ENCODE measurements at regions not wholly inside any gene's neighbourhood (a gene's known extent, or its start where the extent isn't known, plus 50 kb on each side); places are given as distances from the start of the nearest gene placed in this dataset.

DNA sequence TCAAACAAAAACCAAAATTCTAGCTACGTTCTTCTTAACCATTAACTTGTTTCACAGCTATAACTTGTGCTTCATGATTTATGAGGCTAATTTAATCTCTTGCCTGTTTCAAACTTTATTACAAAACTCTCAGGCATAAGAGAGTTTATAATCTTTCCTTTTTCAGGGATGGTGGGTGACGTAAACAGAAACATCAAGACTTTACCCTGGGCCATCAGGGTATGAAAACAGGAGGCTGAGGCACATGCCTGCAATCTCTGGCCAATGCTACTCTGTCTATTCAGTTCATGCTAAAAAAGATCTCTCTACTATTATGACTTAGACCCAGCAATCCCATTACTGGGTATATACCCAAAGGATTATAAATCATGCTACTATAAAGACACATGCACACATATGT is 55.9 kb upstream of the VWC2 start:
- H3K9ac ChIP-seq (ENCODE audit: low read length), result no peak overlapping the region
- no peaks in the 10 kb centered on the region for H3K36me3 ChIP-seq (ENCODE audit: insufficient read depth, low read length)
- no peaks in the 10 kb centered on the region for H3K4me1 ChIP-seq (ENCODE audit: low read length)
- H3K27ac ChIP-seq (ENCODE audit: low read length), result no peak overlapping the region
- 0 out of 2 replicates have a peak, but pooled peaks cover 2% of the 10 kb centered on the region for H3K27me3 ChIP-seq (ENCODE audit: low read length)
- no peaks in the 10 kb centered on the region for H3K9me2 ChIP-seq (replicated peaks; ENCODE audit: insufficient read depth, low read length)
- H3K9me3 ChIP-seq (ENCODE audit: low read length), result no peaks in the 10 kb centered on the region
- no peak overlapping the region for H3K4me3 ChIP-seq (ENCODE audit: low read length)
- H3K79me2 ChIP-seq (ENCODE audit: low read length), result no peaks in the 10 kb centered on the region
- H3K4me2 ChIP-seq (ENCODE audit: low read depth, low read length, poor library complexity, severe bottlenecking), result no peak overlapping the region
- no peaks in the 10 kb centered on the region for H4K20me1 ChIP-seq (ENCODE audit: insufficient read depth, low read depth, low read length)
- no peak overlapping the region for H2AFZ ChIP-seq (ENCODE audit: low read length)
- no peak for DNase-seq

- Histone ChIP-seq H3K4me2 (ENCODE audit: low read depth, low read length, poor library complexity, severe bottlenecking) (no peak overlapping the region), H3K9me3 (ENCODE audit: low read length) (no peaks in the 10 kb centered on the region), H3K9ac (ENCODE audit: low read length) (no peak overlapping the region), H4K20me1 (ENCODE audit: insufficient read depth, low read depth, low read length) (no peaks in the 10 kb centered on the region), H3K36me3 (ENCODE audit: insufficient read depth, low read length) (no peaks in the 10 kb centered on the region), H3K27ac (ENCODE audit: low read length) (no peak overlapping the region), H3K9me2 (replicated peaks; ENCODE audit: insufficient read depth, low read length) (no peaks in the 10 kb centered on the region), H3K79me2 (ENCODE audit: low read length) (no peaks in the 10 kb centered on the region), H3K4me3 (ENCODE audit: low read length) (no peak overlapping the region), H3K27me3 (ENCODE audit: low read length) (0 out of 2 replicates have a peak, but pooled peaks cover 2% of the 10 kb centered on the region), H2AFZ (ENCODE audit: low read length) (no peak overlapping the region), H3K4me1 (ENCODE audit: low read length) (no peaks in the 10 kb centered on the region)
- no peak for DNase-seq
Observed at GRCh38 chr7:49718760-49719159, 54.7 kb upstream of the VWC2 start.

DNA sequence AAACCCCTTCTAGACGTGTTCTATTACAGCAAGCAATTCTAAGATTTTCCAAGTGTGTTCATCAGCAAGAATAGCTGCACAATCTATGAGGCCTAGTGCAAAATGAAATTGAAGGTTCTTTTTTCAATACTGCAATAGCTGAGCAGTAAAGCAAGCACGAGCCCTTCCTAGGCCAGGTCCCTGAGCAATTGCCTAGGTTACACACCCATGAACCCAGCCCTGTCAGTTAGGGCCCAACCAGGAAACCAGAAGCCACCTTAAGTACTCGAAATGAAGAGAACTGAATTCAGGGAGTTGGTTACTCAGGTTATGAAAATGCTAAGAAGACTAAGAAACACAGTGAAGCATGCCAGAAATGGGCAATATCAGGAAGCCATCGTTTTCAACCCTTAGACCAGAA is 52.0 kb upstream of the VWC2 start:
- H2AFZ ChIP-seq (ENCODE audit: low read length), result no peak overlapping the region
- H3K27ac ChIP-seq (ENCODE audit: low read length), result no peak overlapping the region
- DNase-seq, result no peak
- 0 out of 2 replicates have a peak, but pooled peaks cover 2% of the 10 kb centered on the region for H3K27me3 ChIP-seq (ENCODE audit: low read length)
- no peak overlapping the region for H3K4me2 ChIP-seq (ENCODE audit: low read depth, low read length, poor library complexity, severe bottlenecking)
- no peak overlapping the region for H3K4me3 ChIP-seq (ENCODE audit: low read length)
- H3K9me2 ChIP-seq (replicated peaks; ENCODE audit: insufficient read depth, low read length), result no peaks in the 10 kb centered on the region
- no peaks in the 10 kb centered on the region for H3K4me1 ChIP-seq (ENCODE audit: low read length)
- H3K79me2 ChIP-seq (ENCODE audit: low read length), result no peaks in the 10 kb centered on the region
- no peaks in the 10 kb centered on the region for H3K9me3 ChIP-seq (ENCODE audit: low read length)
- H4K20me1 ChIP-seq (ENCODE audit: insufficient read depth, low read depth, low read length), result no peaks in the 10 kb centered on the region
- H3K9ac ChIP-seq (ENCODE audit: low read length), result no peak overlapping the region
- no peaks in the 10 kb centered on the region for H3K36me3 ChIP-seq (ENCODE audit: insufficient read depth, low read length)
